Nephron progenitor cell (in vitro differentiated cells): ENCODE measurements at regions not wholly inside any gene's neighbourhood (a gene's known extent, or its start where the extent isn't known, plus 50 kb on each side); places are given as distances from the start of the nearest gene placed in this dataset.

Experiments used
- DNase-seq: peaks from one replicate; pipeline ENCODE4 v3.0.0; 2021
- H3K27ac Mint-ChIP-seq: 2 replicates; pipeline ENCODE4 v1.8.0; 2021; ENCODE audit warnings: mild to moderate bottlenecking, moderate library complexity, mixed read lengths
- H3K27me3 Mint-ChIP-seq: 2 replicates; pipeline ENCODE4 v1.8.0; 2021; ENCODE audit warnings: mild to moderate bottlenecking, low read depth, mixed read lengths; ENCODE audit not compliant: poor library complexity
- H3K36me3 Mint-ChIP-seq: 2 replicates; pipeline ENCODE4 v1.8.0; 2021; ENCODE audit warnings: low read depth, mixed read lengths
- H3K4me1 Mint-ChIP-seq: 2 replicates; pipeline ENCODE4 v1.8.0; 2021; ENCODE audit warnings: mixed read lengths
- H3K4me3 Mint-ChIP-seq: 2 replicates; pipeline ENCODE4 v1.8.0; 2021; ENCODE audit warnings: mild to moderate bottlenecking, moderate library complexity, mixed read lengths
- H3K9me3 Mint-ChIP-seq: 2 replicates; pipeline ENCODE4 v1.8.0; 2021; ENCODE audit warnings: mild to moderate bottlenecking, moderate library complexity, mixed read lengths
- CTCF ChIP-seq: fragments of 200-600 bp; sonication (generic); IDR thresholded peaks from 2 replicates; pipeline ENCODE4 v1.5.0; 2021; ENCODE audit warnings: antibody characterized with exemption

- Mint-ChIP-seq H3K4me3 (no peak overlapping the region), H3K27me3 (peaks cover 22% of the 10 kb centered on the region), H3K4me1 (peaks cover 14% of the 10 kb centered on the region), H3K9me3 (no peaks in the 10 kb centered on the region), H3K27ac (no peak overlapping the region), H3K36me3 (no peaks in the 10 kb centered on the region)
- no peak for TF ChIP-seq CTCF
- no peak for DNase-seq
These were observed 187.3 kb upstream of the GALNT2 start for GRCh38 chr1:229879746-229880145.

DNA sequence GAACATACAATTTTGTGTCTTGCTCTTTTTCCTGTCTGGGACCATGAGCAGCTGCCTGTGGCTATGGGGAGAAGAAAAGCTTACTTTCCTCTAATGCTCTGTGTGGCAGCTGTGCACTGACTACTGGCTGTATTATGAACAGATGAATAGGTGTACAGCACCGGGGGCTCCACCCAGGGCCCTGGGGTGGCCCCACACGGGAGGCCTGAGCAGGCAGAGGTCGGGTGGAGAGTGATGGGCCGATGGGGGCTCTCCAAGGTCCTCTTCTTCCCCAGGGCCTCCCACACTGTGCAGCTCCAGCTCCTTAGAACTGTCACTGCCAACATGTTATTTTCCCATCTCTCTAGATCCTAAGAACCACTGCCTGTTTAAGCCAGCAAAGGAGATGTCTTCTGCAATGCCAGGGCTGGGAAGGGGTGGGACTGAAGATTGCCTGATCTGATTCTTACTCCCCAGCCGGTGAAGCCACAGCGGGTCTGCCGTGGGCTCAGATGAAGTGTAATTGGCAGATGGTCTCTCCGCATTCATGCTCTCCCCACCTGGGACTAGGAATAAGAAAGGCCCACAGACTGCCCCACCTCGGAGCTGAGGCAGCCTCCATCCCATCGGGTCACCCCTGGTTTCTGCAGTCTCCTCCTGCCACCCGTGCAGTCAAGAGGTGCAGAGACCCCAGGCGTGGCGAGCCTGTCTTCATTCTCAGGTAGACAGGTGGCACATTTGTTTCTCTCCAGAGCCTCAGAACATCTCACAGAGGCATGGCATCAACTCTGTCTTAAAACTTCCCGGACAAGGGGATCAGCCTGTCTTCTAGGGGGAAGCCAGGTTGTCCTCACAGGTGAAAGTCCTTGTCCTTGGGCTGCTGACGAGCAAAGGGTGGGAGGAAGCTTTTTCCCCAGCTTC lies 186.5 kb upstream of the GALNT2 start:
- Mint-ChIP-seq H3K36me3 (no peaks in the 10 kb centered on the region), H3K4me1 (peaks cover 14% of the 10 kb centered on the region), H3K27me3 (peaks cover 22% of the 10 kb centered on the region), H3K9me3 (no peaks in the 10 kb centered on the region), H3K4me3 (no peak overlapping the region), H3K27ac (no peak overlapping the region)
- TF ChIP-seq CTCF = no peak
- no peak for DNase-seq

DNA sequence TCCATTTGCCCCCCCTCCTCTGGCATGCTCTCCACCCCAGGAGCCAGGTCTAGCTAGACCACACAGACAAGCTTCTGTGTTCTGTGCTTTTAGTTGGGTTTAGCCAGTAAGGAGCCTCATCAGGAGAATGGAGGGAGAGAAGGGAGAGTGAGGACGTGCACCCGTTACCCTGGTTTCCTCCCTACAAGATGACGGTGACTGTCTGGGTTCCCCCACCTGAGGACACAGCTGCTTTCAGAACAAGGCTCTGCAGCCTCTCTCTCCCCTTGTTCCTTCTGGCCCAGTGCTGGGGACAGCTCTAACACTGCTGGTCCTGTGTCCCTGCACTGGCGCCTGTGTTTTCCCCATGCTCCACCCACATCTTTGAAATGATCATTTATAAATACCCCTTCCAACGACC lies 184.4 kb upstream of the GALNT2 start:
- Mint-ChIP-seq H3K4me3 (no peak overlapping the region), H3K27me3 (peaks cover 16% of the 10 kb centered on the region)
- DNase-seq = no peak

DNA sequence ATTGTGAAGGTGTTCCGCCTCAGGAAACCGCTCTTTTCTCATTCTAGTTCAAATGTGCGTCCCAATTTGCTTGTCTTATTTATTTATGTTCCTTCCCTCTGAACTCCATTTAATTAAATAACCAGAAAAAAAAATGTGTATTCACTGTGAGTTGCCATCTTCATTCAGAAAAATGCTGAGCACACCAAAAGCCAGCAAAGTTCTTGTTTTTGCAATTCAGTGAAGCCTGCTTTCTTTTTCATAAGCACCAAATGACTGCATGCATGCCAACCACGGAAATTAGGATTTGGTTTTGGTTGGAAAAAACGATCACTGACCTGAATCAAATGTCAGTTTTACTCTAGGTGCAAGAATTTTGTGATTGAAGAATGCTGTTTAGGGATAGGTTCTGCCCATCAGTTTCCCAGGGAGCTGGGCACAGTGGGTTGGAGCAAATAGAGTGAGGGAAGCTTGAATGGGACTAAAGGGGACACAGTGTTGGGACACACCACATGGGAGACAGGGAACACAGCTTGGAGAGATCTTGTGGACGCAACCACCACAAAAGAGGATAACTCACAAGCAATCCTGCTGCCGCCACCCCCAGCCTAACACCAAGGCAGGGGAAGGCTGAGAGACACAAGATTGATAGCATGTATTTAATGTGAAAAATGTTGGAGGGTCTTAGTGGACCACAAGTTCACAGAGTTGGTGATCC lies 183.4 kb upstream of the GALNT2 start:
- no peak overlapping the region for H3K4me3 Mint-ChIP-seq
- peaks cover 11% of the 10 kb centered on the region for H3K27me3 Mint-ChIP-seq
- H3K36me3 Mint-ChIP-seq = no peaks in the 10 kb centered on the region
- no peak for DNase-seq
- H3K27ac Mint-ChIP-seq = no peak overlapping the region
- peaks cover 15% of the 10 kb centered on the region for H3K4me1 Mint-ChIP-seq
- peaks cover 8% of the 10 kb centered on the region for H3K9me3 Mint-ChIP-seq
- TF ChIP-seq CTCF = no peak

More for the DNA sequence above, 184.4 kb upstream of the GALNT2 start:
- no peak for TF ChIP-seq CTCF
- Mint-ChIP-seq H3K27ac (peak overlapping the region; percentile 25), H3K9me3 (peaks cover 6% of the 10 kb centered on the region), H3K36me3 (no peaks in the 10 kb centered on the region), H3K4me1 (peaks cover 18% of the 10 kb centered on the region)

GRCh38 chr1:229884765-229885164 lies 182.3 kb upstream of the GALNT2 start:
- Mint-ChIP-seq H3K27ac (no peak overlapping the region), H3K9me3 (peaks cover 8% of the 10 kb centered on the region), H3K4me1 (peaks cover 15% of the 10 kb centered on the region), H3K4me3 (no peak overlapping the region), H3K36me3 (no peaks in the 10 kb centered on the region), H3K27me3 (peaks cover 7% of the 10 kb centered on the region)
- DNase-seq = no peak
- no peak for TF ChIP-seq CTCF
